Ureter (tissue), 1 donor: ENCODE measurements at regions not wholly inside any gene's neighbourhood (a gene's known extent, or its start where the extent isn't known, plus 50 kb on each side); places are given as distances from the start of the nearest gene placed in this dataset.
"Not testable (repeated sequence)": the region's sequence is repeated elsewhere in the genome, so short reads cannot be mapped to it uniquely, and the experiment has no call there.

ENCODE experiments used
- DNase-seq: peaks from one replicate; pipeline ENCODE4 v3.0.0-alpha.2; 2020; ENCODE audit warnings: low spot score
- donor health status: DM: yes; HTN: yes; CAD: no.

- DNase-seq: no peak
Measured at GRCh38 chr5:62093976-62094375, 212.0 kb upstream of the KIF2A start.

GRCh38 chr5:62097361-62097760, 208.6 kb upstream of the KIF2A start:
- no peak for DNase-seq

GRCh38 chr5:62100201-62100600, 205.8 kb upstream of the KIF2A start:
- no peak for DNase-seq

- DNase-seq: not testable (repeated sequence)
Measured at GRCh38 chr5:62103863-62104262, 202.1 kb upstream of the KIF2A start.

GRCh38 chr5:62111428-62111827, 194.6 kb upstream of the KIF2A start:
- DNase-seq: no peak

GRCh38 chr5:62112689-62113228, 193.2 kb upstream of the KIF2A start:
- DNase-seq: no peak

- DNase-seq: no peak
Measured at GRCh38 chr5:62115014-62115413, 191.0 kb upstream of the KIF2A start.

- DNase-seq: no peak
Measured at GRCh38 chr5:62124266-62124665, 181.7 kb upstream of the KIF2A start.

- no peak for DNase-seq
Measured at GRCh38 chr5:62126090-62126489, 179.9 kb upstream of the KIF2A start.

- DNase-seq: no peak
Measured at GRCh38 chr5:62127098-62127736, 178.8 kb upstream of the KIF2A start.

- no peak for DNase-seq
Measured at GRCh38 chr5:62130107-62130506, 175.9 kb upstream of the KIF2A start.

GRCh38 chr5:62132276-62132675, 173.7 kb upstream of the KIF2A start:
- no peak for DNase-seq

- DNase-seq: no peak
Measured at GRCh38 chr5:62133426-62133825, 172.6 kb upstream of the KIF2A start.

GRCh38 chr5:62134811-62135210, 171.2 kb upstream of the KIF2A start:
- DNase-seq: no peak

- DNase-seq: no peak
Measured at GRCh38 chr5:62137628-62138027, 168.4 kb upstream of the KIF2A start.

- DNase-seq: no peak
Measured at GRCh38 chr5:62138607-62139006, 167.4 kb upstream of the KIF2A start.

GRCh38 chr5:62139741-62140140, 166.3 kb upstream of the KIF2A start:
- DNase-seq: no peak

GRCh38 chr5:62142351-62142750, 163.7 kb upstream of the KIF2A start:
- no peak for DNase-seq

GRCh38 chr5:62143268-62144229, 162.5 kb upstream of the KIF2A start:
- no peak for DNase-seq

GRCh38 chr5:62144401-62145022, 161.5 kb upstream of the KIF2A start:
- DNase-seq: no peak

GRCh38 chr5:62149879-62150278, 156.1 kb upstream of the KIF2A start:
- no peak for DNase-seq

- no peak for DNase-seq
Measured at GRCh38 chr5:62152394-62153087, 153.5 kb upstream of the KIF2A start.
